ENCODE measurements at regions not wholly inside any gene's neighbourhood (a gene's known extent, or its start where the extent isn't known, plus 50 kb on each side); places are given as distances from the start of the nearest gene placed in this dataset.

GRCh38 chr15:98485451-98485850 is 162.9 kb upstream of the IGF1R start:
- no peak for DNase-seq

- no peak for DNase-seq
Observed at GRCh38 chr15:98493966-98494511, 154.3 kb upstream of the IGF1R start.

- DNase-seq = no peak
Observed at GRCh38 chr15:98501192-98501591, 147.1 kb upstream of the IGF1R start.

GRCh38 chr15:98501632-98502031 is 146.7 kb upstream of the IGF1R start:
- no peak for DNase-seq

GRCh38 chr15:98503970-98504369 is 144.4 kb upstream of the IGF1R start:
- DNase-seq = no peak

GRCh38 chr15:98504998-98505397 is 143.3 kb upstream of the IGF1R start:
- DNase-seq = no peak

- no peak for DNase-seq
Observed at GRCh38 chr15:98505611-98506031, 142.7 kb upstream of the IGF1R start.

- no peak for DNase-seq
Observed at GRCh38 chr15:98506172-98506571, 142.2 kb upstream of the IGF1R start.

DNA sequence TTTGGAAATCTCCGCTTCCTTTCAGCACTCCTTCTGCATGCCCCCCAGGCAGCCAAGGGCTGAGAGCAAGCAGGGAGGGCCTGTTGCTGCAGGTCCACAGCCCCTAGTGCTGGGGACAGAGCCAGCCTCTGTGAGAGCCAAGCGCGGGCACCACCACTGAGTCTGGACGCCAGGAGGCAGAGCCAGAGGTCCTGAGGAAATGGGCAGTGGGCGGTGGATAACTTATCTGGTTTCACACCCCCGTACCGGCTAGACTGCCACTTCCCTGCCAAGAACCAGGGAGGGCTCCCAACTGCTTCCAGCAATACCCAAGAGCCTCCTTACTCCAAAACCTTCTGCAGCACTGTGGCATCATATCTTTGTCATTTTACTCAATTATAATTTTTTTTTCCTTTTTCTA is 141.6 kb upstream of the IGF1R start:
- no peak for DNase-seq

DNA sequence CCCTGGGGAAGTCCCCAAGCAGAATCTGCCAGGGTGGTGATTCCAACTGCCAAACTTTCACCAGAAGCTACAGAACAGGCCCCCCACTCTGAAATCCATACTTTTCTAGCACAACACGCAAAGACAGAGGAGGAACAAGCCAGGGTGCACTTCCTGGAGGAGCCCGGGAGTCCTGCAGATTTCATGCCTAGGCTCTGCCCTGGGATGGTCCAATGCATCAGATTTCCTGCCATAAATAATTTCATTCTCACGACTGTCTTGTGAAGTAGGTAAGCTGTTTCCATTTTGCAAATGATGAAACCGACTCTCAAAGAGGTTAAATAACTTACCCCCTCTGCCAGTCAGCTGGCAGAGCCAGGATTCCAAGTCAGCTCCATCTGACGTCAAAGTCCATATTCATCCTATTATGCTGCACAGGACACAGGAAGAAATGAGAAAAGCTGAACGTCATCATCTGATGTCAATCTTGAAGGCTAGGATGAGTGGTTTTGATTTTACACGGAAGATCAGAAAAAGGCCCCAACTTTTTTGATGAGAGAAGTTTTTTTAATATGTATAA is 134.8 kb upstream of the IGF1R start:
- DNase-seq = no peak

- no peak for DNase-seq
Observed at GRCh38 chr15:98514034-98514622, 134.2 kb upstream of the IGF1R start.

GRCh38 chr15:98518823-98519561 is 129.3 kb upstream of the IGF1R start:
- peak; percentile 53 for DNase-seq

GRCh38 chr15:98519767-98520550 is 128.4 kb upstream of the IGF1R start:
- no peak for DNase-seq

DNA sequence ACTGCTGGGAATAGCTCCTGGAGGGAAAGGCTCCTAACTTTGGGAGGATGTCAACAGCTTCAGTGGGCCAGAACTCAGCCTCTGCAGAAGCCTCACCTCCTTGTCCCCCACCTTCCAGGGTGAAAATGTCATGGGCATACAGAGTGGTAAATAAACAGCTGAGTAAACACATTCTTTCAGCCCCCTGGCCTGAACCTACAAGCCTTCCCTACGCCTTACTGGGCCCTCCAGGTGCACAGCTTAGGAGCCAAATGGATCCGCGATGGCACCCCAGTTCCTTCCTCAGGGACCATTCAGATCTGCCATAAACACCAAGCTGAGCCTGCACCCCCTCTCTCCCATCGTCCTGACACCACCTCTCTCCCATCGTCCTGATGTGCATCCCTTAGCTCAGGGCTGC is 126.2 kb upstream of the IGF1R start:
- DNase-seq = no peak

GRCh38 chr15:98523912-98524662 is 124.3 kb upstream of the IGF1R start:
- DNase-seq = no peak

- no peak for DNase-seq
Observed at GRCh38 chr15:98524838-98525660, 123.3 kb upstream of the IGF1R start.

GRCh38 chr15:98525661-98526001 is 122.7 kb upstream of the IGF1R start:
- no peak for DNase-seq

DNA sequence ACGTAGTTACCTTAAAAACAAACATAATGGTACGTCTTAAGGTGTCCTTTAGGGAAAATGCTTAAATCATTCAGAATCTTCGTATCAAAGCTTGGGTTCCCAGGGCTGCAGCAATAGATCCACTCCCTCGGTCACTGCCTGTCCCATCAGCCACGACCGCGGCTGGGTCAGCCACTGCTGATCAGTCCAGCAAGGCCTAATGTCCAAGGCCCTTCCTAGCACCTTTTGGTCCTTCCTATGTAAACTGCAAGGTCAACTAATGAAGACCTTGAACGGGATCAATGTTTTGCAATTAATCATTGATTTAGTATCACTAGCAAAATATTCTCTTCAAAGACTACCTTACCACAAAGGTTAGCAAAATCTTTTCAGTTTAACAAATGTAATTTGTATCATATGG is 122.2 kb upstream of the IGF1R start:
- no peak for DNase-seq

DNA sequence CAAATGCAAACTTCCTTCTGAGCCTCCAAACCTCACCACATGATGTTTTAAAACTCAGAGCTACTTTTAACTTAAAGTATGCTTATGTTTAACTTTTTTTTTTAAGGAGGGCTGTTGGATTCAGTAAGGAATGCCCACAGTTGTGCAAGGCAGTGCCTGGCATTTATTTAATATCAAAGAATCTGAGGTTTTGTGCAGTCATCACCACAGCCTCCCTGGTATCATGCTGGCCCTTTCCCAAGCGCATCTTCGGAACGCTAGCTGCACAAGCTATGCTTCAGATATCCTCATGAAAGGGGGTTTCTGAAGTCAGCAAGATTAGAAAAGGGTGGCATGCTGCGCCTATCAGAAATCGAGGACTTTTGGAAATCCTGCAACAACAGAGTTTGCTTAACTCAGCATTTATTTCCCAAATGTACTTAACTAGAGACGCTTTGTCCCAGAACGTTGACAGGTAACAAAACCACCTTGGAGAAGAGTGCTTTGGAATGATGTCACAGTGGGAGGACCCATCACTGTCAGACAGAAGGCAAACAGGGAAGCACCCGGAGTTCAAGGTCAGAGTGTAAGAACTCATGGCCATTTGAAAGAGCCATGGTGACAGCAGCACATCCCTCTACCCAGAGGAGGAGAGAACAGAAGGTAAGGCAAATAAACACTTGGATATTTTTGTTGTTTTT is 120.2 kb upstream of the IGF1R start:
- DNase-seq = no peak

DNA sequence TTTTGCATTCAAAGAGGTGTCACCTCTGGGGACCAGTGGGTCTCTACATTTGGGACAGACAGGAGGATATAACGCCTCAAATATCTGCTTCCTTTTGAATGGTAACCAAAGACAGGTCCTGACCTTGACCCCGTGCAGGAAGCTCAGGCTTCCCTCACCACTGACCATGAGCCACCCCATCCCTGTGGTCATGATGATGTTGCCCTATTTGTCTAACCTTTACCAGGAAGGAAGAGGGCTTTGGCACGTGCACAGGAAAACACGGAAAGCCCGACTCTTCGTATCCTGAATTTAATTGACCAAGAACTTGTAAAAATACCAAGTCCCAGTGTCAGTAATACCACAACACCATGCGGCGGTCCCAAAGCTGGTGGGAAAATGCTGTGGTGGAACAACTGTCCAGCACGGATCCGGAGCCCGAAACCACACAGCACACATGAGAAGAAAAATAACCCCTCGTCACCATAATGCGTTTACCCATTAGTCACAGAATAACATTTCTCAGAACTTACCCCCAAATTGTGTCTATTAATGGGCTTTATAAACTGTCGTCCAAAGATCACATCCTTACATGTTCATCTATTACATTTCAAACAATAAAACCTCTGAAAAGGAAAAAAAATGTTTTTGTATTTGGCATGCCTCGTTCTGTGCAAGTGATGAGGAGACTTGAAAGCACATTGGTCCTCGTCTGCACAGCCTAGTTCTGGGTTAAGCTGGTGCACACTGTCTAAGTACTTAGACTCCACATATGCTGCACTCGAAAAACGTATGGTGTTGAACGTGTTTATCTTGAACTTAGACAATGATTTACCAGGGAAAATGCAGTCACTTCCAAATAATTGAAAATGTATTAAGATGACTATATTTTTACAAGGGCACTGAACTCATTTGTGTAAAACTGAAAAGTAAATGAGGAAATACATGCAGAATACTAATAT is 118.9 kb upstream of the IGF1R start:
- no peak for DNase-seq
